Kidney capillary endothelial cell (primary cell): ENCODE measurements at regions not wholly inside any gene's neighbourhood (a gene's known extent, or its start where the extent isn't known, plus 50 kb on each side); places are given as distances from the start of the nearest gene placed in this dataset.

Source experiments
- DNase-seq: peaks from one replicate; pipeline ENCODE4 v3.0.0-alpha.2; 2018; ENCODE audit warnings: low spot score

GRCh38 chr7:42987648-42988214 is 55.6 kb downstream of the MRPL32 start:
- no peak for DNase-seq

GRCh38 chr7:42991024-42991423 is 58.8 kb downstream of the MRPL32 start:
- no peak for DNase-seq

GRCh38 chr7:42991913-42992591 is 59.9 kb downstream of the MRPL32 start:
- DNase-seq, result no peak

GRCh38 chr7:42993038-42993437 is 60.9 kb downstream of the MRPL32 start:
- no peak for DNase-seq

GRCh38 chr7:42994096-42994495 is 61.9 kb downstream of the MRPL32 start:
- no peak for DNase-seq

- no peak for DNase-seq
Measured at GRCh38 chr7:42997611-42998010, 65.4 kb downstream of the MRPL32 start.

- DNase-seq, result no peak
Measured at GRCh38 chr7:43004082-43004481, 71.9 kb downstream of the MRPL32 start.

- DNase-seq, result no peak
Measured at GRCh38 chr7:43006008-43006407, 73.8 kb downstream of the MRPL32 start.

- no peak for DNase-seq
Measured at GRCh38 chr7:43010061-43010460, 77.9 kb downstream of the MRPL32 start.

GRCh38 chr7:43011879-43012278 is 79.7 kb downstream of the MRPL32 start:
- no peak for DNase-seq

- DNase-seq, result no peak
Measured at GRCh38 chr7:43014406-43014805, 82.2 kb downstream of the MRPL32 start.

GRCh38 chr7:43015301-43015700 is 83.1 kb downstream of the MRPL32 start:
- no peak for DNase-seq

- DNase-seq, result peak; percentile 46
Measured at GRCh38 chr7:43018446-43018845, 86.3 kb downstream of the MRPL32 start.

- no peak for DNase-seq
Measured at GRCh38 chr7:43021431-43021830, 89.3 kb downstream of the MRPL32 start.

GRCh38 chr7:43022008-43022407 is 89.8 kb downstream of the MRPL32 start:
- no peak for DNase-seq

- DNase-seq, result no peak
Measured at GRCh38 chr7:43033369-43033768, 79.1 kb upstream of the HECW1 start.

GRCh38 chr7:43034535-43035002 is 77.9 kb upstream of the HECW1 start:
- no peak for DNase-seq

GRCh38 chr7:43037531-43037930 is 74.9 kb upstream of the HECW1 start:
- DNase-seq, result no peak

GRCh38 chr7:43038254-43038653 is 74.2 kb upstream of the HECW1 start:
- no peak for DNase-seq

- DNase-seq, result no peak
Measured at GRCh38 chr7:43039346-43039745, 73.1 kb upstream of the HECW1 start.

GRCh38 chr7:43040461-43040860 is 72.0 kb upstream of the HECW1 start:
- no peak for DNase-seq

- DNase-seq, result no peak
Measured at GRCh38 chr7:43041105-43041504, 71.3 kb upstream of the HECW1 start.

GRCh38 chr7:43041724-43042123 is 70.7 kb upstream of the HECW1 start:
- DNase-seq, result no peak

GRCh38 chr7:43042302-43042701 is 70.1 kb upstream of the HECW1 start:
- DNase-seq, result no peak
